22Rv1 (cell line): ENCODE measurements at regions not wholly inside any gene's neighbourhood (a gene's known extent, or its start where the extent isn't known, plus 50 kb on each side); places are given as distances from the start of the nearest gene placed in this dataset.

Experiments used
- CTCF ChIP-seq: fragments of 450-650 bp; IDR thresholded peaks from 2 replicates; pipeline ENCODE4 v1.5.1; 2017; ENCODE audit warnings: mild to moderate bottlenecking
- ZFX ChIP-seq: fragments of 450-650 bp; IDR thresholded peaks from 2 replicates; pipeline ENCODE4 v1.6.1; 2017; ENCODE audit warnings: antibody characterized with exemption, borderline replicate concordance

- TF ChIP-seq CTCF (no peak), ZFX (no peak)
Measured at GRCh38 chr4:14636563-14636962, 365.7 kb upstream of the CPEB2 start.
